NCI-H1436 treated with DMSO at 0.1 percent for 48 hours (cell line): ENCODE measurements at regions not wholly inside any gene's neighbourhood (a gene's known extent, or its start where the extent isn't known, plus 50 kb on each side); places are given as distances from the start of the nearest gene placed in this dataset.
"Not testable (repeated sequence)": the region's sequence is repeated elsewhere in the genome, so short reads cannot be mapped to it uniquely, and the experiment has no call there.

Experiments used
- DNase-seq: peaks from one replicate; lab custom pipeline; 2025; lab: John Stamatoyannopoulos, UW

DNA sequence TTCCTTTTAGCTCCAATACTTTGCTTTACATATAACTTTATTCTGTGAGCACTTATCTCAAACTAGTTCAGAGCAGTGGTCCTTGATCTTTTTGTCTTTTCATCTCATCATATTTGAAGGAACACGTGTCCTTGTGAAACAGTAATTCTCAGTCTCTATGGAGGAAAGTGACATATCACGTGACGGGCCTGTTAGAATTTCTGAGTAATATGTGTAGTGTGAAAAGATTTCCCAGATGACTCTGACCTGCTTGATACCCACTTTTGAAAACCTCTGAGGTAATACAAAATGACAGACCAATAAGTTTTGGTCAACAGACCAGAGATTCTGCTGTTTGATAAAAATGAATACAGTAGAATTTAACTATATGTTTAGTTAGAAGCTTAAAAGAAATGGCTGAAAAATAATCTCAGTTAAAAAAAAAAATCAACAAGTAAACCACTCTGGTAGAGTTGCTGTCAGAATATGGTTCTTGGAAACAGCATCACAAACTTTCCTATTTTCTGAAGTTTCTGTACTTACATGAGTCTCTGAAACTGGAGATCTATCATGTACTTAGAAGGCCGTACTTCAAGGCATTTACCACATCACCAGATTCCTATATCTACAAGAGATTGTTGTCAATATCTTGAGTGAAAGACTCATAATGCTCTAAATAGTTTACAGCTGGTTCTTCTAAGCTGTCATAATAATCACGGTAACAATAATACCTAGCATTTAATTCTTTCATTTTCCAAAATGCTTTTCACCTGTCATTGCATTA is 590.2 kb upstream of the TBL1XR1 start:
- no peak for DNase-seq

DNA sequence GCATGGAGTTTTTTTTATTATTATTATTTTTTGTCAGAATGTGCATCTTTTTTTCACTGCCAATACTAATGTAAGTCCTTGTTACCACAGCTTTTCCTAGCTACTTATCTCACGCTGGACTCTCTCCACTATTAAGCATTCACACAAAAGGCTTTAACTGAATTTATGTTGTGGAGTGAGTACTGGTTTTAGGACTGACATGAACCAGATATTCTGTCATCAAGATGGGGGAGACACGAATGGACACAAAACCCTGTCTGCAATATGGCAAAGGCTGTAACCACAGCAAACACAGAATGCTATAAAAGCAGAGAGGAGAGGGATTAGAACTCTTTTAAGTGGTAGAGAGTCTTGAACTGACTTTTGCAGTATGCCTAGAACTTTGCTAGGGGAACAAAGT is 592.2 kb upstream of the TBL1XR1 start:
- no peak for DNase-seq

GRCh38 chr3:177792311-177793030 is 595.2 kb upstream of the TBL1XR1 start:
- DNase-seq = no peak

- no peak for DNase-seq
Measured at GRCh38 chr3:177793451-177793850, 596.2 kb upstream of the TBL1XR1 start.

DNA sequence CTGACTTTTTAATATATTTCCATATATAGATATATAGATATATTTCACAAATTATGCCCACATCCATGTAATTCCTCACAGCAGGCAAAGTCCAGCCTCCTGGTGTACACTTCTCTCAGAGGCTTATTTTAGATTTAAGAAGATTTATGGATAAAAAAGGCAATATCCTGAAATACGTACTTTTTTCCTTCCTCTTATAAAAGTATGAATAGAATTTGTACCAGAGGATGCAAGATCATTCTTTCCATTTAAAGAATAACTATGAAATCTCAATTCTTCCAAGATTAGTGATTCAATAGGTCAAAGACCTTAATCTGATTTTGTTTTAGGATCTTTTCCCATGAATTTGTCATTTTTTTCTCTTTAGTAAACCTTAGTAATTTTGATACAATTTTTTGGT is 597.9 kb upstream of the TBL1XR1 start:
- DNase-seq = no peak

DNA sequence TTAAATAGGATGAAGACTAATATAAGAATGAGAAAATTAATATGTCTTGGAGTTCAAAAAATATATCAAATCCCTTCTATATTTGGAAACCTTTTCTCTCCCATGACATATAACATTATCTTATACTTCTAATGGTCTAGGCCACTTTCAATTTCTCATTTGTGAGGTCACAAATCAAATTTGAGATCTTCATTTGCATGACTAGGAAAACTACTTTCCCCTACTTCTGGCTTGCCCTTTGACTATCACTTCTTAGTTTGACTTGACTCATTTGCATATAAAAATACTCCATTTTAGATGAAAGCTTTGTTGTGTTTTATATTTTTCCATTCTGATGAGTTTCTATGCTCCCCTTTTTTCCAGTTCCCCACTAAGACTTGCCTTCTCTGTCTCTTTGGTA is 598.6 kb upstream of the TBL1XR1 start:
- no peak for DNase-seq

DNA sequence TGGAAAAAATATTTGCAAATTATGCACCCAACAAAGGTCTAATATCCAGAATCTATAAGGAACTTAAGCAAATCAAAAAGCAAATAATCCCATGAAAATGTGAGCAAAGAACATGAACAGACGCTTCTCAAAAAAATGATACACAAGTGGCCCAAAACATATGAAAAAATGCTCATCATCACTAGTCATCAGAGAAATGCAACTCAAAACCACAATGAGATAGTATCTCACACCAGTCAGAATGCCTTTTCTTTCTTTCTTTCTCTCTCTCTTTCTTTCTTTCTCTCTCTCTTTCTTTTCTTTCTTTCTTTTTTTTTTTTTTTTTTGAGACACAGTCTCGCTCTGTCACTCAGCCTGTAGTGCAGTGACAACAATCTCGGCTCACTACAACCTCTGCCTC is 602.9 kb upstream of the TBL1XR1 start:
- DNase-seq = not testable (repeated sequence)

- DNase-seq = no peak
Measured at GRCh38 chr3:177800561-177800960, 603.3 kb upstream of the TBL1XR1 start.

GRCh38 chr3:177802151-177802900 is 605.0 kb upstream of the TBL1XR1 start:
- DNase-seq = no peak

GRCh38 chr3:177803500-177803899 is 606.2 kb upstream of the TBL1XR1 start:
- no peak for DNase-seq

DNA sequence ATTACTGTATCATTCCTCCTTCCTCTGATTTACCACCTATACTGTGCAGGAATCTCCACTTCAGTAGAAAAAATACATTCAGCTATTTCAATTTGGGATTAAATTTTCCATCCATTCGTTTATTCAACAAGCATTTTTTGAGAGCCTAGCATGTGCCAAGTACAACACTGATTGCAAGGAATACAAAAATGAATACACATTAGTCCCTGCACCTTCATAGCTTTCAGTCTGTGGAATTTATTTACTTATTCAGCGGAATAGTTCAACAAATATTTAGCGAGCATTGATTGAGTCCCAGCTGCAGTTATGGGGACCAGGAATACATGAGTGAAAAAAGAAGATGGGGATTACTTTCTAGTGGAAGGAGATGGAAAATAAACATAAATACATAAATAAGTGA is 606.8 kb upstream of the TBL1XR1 start:
- no peak for DNase-seq

DNA sequence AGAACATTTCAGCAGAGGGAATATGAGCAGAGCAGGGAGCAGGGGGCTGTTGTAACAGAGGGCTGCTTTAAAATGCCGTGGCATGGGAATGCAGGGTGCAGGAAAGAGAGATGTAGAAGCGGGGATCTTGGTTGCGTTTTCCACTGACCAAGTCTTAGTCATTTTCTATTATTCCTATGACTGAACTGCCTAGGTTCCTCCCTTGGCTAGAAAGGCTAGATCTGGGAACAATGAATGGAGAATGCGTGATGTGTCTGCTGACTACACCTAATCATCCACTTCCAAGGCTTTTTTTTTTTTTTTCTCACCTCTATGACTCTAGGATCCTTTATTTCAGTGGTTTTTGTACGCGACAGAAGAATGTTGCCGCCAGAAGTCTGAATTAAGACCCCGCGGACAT is 607.4 kb upstream of the TBL1XR1 start:
- DNase-seq = no peak

DNA sequence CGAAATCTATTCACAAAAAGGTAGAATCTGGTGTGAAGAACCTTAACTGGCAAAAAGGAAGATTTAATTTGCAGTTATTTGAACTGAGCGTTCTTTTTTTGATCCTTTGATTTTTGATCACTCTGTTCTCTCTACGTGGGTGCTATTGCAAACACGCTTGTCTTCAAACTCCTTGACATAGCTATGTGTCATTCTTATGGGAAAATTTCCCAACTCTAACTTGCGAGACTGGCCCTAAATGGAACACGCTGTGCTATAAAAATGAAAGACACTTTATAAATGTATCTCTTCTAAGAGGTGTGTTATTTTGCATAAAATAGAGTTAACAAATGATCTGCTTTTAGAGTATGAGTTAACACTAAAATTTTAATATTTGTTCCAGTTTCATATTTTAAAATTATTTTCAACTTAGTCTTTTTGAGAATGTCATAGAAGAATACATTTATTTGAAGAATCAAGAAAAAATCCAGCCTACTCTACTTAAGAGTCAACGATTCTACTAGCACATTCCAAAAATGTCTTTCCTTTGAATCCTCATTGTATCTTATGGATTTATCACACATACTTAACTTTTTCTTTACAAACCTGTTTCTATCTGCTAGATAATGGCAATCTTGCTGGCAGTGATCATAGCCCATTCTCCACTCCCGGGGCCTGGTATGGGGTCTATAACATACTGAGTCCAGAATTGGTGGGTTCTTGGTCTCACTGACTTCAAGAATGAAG is 610.0 kb upstream of the TBL1XR1 start:
- no peak for DNase-seq

GRCh38 chr3:177808928-177809478 is 611.7 kb upstream of the TBL1XR1 start:
- not testable (repeated sequence) for DNase-seq

- no peak for DNase-seq
Measured at GRCh38 chr3:177810162-177810623, 612.9 kb upstream of the TBL1XR1 start.

DNA sequence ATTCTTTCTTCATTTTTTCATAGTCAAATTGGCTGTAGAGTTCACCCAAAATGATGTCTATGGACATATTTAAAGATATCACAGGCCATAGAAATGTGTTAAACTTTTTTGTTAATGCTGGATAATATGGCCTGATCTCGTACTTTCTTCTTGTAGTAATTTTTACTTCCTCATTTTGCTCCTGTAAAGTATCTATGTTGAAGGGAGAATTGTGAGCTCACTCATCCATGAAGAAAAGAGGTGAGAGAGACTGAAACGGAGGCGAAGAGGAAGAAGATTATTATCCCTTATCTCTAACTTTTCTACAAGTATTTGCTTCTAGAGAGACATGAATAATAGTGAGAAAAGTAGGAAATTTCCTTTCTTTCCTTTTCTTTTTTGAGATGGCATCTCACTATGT is 613.8 kb upstream of the TBL1XR1 start:
- no peak for DNase-seq

- DNase-seq = no peak
Measured at GRCh38 chr3:177811835-177812234, 614.6 kb upstream of the TBL1XR1 start.

GRCh38 chr3:177812492-177812891 is 615.2 kb upstream of the TBL1XR1 start:
- no peak for DNase-seq

GRCh38 chr3:177813322-177813721 is 616.0 kb upstream of the TBL1XR1 start:
- no peak for DNase-seq

GRCh38 chr3:177816667-177817208 is 619.5 kb upstream of the TBL1XR1 start:
- DNase-seq = no peak

GRCh38 chr3:177817751-177818150 is 620.5 kb upstream of the TBL1XR1 start:
- no peak for DNase-seq
